Left kidney (tissue), 1 donor: ENCODE measurements at regions not wholly inside any gene's neighbourhood (a gene's known extent, or its start where the extent isn't known, plus 50 kb on each side); places are given as distances from the start of the nearest gene placed in this dataset.
"Not testable (repeated sequence)": the region's sequence is repeated elsewhere in the genome, so short reads cannot be mapped to it uniquely, and the experiment has no call there.

Experiments
- DNase-seq: peaks from one replicate; pipeline ENCODE4 v3.0.0-alpha.2; 2013

DNA sequence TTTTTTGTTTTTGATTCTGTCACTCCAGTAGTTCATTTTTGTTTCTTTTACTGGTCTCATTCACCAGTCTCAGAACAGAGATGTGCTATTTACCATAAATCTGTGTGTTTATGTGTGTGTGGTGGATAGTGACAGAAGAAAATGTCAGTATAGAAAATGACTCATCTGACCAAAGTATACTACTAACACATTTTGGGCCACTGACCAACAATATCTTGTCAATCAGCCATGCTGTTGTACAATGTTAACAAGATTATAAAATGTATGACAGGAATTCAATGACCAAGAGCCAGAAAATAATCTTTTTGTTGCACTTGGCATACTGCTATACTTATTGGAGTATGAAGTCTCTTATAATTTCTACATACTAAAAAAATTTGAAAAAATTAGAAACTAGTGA lies 1081.4 kb upstream of the NRXN1 start:
- DNase-seq = no peak

DNA sequence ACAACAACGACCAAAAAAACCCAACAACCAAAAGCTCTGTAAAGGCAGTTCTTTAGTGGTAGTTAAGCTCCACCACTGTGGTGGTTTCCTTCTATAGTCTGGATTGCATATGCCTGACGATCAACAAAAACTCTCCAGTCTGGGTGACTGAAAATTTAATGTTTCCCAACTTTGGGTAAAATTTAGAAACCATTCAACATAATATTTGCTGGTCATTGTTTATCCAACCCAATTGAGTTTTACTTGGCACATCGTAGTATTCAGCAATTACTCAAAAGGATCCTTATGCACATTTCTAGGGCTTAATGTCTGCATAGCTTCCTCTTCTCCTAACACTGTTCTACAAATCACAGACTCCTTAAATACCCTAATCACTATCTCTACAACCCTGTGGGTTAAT lies 1080.2 kb upstream of the NRXN1 start:
- DNase-seq = no peak

DNA sequence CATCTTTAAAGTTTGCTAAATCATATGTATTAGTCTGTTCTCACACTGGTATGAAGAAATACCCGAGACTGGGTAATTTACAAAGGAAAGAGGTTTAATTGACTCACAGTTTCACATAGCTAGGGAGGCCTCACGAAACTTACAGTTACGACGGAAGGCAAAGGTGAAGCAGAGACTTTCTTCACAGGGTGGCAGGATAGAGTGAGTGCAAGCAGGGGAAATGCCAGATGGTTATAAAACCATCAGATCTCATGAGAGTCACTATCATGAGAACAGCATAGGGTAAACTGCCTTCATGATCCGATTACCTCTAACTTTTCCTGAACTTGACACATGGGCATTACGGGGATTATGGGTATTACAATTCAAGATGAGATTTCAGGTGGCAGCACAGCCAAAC lies 1075.2 kb upstream of the NRXN1 start:
- DNase-seq = no peak

DNA sequence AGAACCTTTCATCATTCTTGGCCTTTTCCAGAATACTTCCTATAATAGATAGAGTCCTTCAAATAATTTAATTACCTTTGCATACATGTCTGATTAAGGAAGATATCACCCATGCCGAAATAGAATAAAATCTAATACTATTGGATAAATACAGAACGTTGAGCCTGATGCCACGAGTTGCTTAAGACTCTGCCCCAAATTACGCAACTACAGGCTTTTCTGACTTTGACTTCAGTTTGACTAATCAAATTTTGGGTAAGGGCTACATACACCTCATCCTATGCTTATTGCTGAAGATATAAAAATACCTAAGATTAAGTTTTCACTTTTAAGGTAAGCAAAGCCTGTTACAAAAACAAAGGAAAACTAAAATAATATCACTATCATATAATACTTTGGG lies 1065.1 kb upstream of the NRXN1 start:
- DNase-seq = no peak

DNA sequence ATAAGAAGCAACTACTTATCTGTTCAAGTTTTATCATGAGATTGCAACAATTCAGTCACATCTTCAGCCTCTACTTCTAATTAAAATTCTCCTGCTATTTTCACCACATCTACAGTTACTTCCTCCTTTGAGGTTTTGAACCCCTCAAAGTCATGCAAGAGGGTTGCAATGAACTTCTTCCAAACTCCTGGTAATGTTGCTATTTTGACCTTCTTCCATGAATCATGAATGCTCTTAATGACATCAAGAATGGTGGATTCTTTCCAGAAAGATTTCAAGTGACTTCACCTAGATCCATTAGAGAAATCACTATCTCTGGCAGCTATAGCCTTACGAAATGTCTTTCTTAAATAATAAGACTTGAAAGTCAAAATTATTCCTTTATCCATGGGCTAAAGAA lies 1052.8 kb upstream of the NRXN1 start:
- no peak for DNase-seq

DNA sequence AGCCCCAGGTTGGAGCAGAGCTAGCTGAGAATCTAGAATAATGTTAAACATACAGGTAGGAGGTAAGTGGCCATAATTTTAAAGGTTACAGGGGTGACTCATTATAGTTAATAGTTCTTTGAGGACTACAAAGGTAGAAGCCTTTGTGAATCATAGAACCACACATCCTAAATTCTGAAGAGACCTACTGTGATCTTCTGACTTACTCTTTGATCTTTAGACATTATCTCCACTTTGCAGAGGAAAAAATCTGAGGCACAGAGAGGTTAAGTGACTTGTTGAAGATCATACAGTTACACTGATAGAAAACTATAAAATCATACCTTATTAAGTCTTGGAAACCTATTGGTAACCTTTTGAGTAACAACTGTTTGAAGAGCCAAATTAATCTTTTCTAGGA lies 1051.3 kb upstream of the NRXN1 start:
- no peak for DNase-seq

DNA sequence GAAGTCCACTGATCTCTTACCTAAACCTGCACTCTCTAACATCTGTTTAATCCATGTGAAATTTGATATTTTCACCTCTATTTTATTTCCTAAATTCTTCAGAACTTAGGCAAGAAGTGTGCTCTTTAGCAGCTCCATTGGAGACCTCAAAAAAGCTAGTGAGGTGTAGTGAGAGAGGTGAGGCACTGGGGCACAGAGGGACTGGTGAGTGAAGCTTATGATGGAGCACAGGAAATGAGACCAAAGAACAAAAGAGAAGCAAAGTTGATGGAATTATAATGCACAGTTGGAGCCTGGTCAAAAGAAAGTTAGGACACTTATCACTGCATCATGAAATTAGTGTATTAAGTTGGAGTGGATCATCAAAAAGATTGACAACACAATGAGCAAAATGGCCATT lies 1050.7 kb upstream of the NRXN1 start:
- no peak for DNase-seq

DNA sequence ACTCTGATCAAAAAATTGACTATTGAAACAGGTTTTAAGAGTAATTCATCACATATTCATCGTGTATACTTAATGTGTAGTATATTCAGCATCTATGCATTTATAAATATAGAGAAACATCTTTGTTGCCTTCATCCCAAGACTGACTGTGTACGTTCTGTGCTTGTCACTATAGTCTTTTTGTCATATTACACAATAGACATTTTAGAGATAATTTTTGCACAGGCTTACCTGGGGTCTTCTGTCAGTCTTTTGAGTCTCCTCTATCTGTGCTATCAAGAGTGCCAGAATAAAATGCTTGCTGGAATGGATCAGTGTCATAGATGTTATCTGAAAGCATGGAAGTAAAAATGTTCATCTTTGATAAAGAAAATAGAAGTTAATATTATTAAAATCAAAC lies 1047.7 kb upstream of the NRXN1 start:
- no peak for DNase-seq

DNA sequence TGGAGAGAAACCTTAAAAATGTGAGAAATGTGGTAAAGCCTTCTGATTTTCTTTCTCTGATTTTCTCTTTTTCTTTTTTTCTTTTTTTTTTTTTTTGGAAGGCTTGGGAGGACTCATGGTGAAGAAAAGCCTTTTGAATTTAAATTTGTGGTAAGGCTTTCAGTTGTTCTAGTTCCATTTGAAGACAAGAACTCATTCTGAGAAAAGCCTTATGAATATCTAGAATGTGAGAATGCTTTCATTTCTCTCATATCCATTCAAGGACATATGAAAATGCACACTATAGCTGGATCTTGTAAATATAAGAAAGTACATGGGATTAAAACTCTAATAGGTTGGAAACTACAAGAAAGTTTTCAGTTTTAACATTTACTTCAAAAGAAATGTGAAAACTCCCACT lies 1045.2 kb upstream of the NRXN1 start:
- DNase-seq = no peak

DNA sequence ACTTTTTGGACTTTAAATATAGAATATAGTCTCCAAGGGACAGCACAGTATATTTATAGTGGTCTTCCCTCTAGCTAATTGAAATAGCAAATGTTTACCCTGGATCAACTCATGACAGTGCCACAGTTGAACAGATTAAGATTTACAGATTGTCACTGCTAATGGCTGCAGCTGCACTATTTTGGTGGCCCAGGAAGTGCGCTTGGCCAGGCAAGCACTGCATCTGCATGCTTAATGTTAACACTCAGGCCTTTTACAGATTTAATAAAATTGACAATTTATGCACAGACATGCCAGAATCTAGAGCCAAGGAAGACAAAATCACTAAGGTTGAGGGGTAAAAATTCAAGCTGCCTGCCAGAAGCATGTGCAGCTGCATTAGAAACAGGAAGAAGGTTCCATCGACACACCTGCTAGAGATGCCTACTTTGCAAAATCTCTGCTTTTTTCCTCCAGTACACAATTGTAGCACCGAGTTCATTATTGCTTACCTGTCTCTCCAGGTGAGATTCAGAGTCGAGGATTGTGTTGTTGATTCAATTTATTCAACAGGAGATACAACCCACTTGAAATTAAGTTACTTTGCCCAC lies 1042.3 kb upstream of the NRXN1 start:
- DNase-seq = no peak

DNA sequence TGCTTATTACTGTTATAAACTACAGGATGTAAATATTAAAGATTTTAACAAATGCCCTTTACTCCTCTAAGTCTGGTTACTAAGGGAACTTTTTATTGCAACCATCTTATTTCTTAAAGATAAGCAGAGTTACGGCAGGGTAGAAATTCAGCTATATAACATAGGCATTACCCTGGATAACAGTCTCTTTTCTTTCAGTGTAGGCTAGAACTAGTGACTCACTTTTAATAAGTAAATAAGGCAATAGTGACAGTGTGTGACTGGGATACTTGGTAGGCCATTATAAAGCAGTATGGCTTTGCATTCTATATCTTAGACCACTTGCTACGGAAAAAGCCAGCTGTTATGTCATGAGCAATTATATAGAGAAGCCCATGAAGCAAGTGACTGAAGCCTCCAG lies 1041.0 kb upstream of the NRXN1 start:
- DNase-seq = no peak

DNA sequence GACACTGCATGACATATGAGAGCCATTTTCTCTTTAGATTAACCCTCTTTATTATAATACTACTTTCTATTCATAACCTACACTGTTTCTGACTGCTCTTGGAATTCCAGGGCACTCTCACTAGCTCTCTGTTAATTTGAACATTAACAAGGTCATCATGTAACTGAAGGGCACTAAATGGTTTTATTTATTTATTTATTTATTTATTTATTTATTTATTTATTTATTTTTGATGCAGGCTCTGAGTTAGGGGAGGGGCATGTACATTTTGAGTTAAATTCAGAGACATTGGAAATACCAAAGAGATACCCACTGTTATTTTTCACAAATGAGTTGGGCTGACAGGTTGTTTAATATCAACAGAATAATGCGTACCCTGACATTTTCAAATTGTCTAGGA lies 1038.7 kb upstream of the NRXN1 start:
- DNase-seq = no peak

DNA sequence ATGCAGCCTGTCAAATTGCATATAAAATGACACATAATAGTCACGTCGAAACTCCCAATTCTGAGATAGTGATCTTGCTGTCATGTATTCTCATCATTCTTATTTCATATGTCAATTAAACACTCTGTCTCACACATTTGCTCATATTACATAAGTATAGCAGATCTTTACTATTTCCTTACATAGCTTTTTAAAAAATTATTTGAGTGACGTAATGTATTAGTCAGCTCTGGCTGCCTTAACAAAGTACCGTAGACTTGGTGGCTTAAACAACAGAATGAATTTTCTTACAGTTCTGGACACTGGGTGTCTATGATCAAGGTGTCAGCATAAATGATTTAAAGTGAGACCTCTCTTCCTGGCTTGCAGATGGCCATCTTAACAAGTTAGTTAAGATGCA lies 1032.3 kb upstream of the NRXN1 start:
- DNase-seq = no peak

DNA sequence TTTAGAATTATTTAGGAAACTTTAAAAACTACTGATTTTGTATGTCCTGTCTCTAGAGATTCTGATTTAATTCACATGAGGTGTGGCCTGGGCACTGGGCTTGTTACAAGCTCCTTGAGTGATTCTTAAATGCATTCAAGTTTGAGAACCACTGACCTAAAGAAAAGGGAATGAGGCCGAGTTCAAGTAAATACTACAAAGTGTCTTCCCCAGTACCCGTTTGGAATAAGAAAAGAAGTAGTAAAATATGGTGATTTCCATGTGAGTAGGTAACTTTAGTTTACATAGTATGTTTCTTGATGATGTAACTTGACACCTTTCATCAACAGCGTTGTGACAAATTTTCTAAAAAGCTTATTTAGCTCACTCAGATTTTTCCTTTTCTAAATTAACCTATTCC lies 1022.9 kb upstream of the NRXN1 start:
- no peak for DNase-seq

DNA sequence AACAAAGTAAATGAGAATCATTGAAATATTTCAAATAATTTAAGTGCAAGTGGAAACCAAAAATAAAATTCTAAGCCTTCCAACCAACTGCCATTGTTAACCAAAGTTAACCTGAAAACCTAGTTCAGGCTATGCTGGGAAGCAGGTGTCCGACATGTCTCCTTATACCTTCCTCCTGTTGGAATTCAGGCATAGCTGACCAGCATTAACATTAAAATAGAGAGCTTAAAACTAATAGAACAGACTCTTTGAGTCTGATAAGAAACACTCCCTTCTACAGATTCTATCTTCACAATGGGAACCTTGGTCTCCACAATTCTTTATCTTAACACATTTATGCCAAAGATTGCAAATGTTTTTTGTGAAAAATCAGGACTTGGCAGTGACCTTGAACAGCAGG lies 1004.9 kb upstream of the NRXN1 start:
- no peak for DNase-seq

DNA sequence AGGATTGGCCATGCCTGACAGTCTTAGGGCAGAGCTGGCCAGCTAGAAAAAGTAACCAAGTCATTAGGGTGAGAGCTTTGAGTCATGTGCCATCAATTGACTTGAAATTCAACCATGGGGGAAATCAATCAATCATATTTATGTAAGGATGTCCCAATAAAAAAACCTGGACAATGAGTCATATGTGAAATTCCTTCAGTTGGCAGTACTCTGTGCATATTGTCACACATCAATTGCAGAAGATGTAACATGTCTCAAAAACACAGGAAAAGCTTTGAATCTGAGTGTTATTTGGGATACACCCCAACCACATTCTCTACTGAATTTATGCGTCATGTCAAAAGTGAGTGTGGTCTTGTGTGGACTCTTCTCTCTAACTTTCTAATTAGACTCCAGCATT lies 1004.1 kb upstream of the NRXN1 start:
- no peak for DNase-seq

DNA sequence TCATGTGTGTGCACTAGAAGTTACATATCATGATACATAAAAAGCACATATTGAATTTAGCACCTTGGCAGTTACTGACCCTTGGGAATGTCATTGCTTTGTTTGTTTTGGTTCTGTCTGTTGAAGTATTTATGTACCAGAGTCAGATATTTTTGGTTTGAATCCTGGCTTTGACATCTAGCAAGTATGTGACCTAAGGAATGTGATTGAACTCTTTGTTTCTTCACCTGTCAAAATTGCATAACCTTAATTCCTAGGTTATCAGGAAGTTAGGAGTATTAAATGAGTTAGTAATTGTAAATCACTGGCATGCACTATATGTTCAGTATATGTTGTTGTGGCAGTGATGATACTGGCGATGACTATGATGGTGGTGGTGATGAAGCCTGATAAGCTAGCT lies 1003.5 kb upstream of the NRXN1 start:
- no peak for DNase-seq

DNA sequence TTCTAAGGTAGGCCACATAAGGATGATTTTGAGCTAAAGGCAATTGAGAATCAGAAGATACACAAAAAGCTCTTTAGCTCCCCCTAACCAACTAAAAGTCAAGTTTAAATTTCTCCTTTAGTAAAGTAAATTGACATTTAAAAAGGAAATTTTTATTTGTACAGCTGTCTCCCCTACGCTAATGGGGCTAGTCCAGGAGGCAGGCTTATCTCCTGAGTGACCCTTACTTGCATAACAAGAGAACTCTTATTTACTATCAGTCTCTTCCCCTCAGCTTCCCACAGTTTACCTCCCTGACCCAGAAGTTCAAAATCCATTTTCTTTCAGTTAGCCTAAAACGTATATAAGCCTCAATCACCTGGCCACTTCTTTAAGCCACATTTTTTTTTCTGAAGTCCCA lies 1002.8 kb upstream of the NRXN1 start:
- DNase-seq = peak; percentile 1

DNA sequence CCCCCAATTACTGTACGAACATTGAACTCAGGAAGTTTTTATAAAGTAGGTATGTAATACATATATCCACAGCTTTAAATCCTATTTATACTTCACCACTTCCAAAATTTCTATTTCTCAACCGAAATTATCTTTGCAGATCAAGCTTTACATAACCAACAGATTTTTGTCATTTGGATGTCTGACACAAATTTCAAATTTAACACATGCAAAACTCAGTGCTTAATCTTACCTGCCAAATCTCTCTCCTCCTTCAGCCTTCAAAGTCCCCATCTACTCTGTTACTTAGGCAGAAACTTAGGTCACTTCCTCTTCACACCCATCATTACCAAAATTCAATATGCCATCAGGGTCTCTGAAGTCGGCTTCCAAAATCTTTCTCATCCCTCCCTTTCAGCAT lies 990.1 kb upstream of the NRXN1 start:
- DNase-seq = no peak

DNA sequence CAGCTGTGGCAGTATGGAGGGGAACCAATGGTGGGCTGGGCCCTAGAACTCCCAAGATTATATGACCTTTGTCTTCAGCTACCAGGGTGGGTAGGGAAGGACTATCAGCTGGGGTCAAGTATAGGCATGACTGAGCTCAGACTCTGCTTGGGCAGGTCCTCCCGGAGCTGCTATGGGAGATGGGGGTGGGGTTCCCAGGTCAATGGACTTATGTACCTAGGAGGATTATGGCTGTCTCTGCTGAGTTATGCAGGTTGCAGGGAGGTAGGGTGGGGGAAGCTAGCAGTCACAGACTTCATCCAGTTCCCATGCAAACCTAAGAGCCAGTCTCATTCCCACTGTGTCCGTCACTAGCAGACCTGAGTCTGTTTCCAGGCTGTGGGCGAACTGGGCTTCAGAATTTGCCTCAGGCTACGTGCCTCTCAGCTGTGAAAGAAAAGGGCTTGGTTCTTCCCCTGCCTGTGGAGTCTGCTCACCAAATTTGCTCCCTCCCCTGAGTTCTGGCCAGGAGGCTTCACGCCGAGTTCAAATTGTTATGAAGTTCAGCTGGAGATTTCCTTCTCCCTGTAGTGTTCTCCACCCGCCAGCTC lies 985.8 kb upstream of the NRXN1 start:
- DNase-seq = no peak

DNA sequence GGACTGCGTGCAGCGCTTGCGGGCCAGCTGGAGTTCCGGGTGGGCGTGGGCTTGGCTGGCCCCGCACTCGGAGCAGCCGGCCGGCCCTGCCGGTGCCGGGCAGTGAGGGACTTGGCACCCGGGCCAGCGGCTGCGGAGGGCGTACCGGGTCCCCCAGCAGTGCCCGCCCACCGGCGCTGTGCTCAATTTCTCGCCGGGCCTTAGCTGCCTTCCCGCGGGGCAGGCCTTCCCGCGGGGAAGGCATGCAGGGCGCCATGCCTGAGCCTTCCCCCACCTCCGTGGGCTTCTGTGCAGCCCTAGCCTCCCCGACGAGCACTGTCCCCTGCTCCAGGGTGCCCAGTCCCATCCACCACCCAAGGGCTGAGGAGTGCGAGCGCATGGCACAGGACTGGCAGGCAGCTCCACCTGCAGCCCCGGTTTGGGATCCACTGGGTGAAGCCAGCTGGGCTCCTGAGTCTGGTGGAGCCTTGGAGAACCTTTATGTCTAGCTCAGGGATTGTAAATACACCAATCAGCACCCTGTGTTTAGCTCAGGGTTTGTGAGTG lies 975.0 kb upstream of the NRXN1 start:
- not testable (repeated sequence) for DNase-seq

DNA sequence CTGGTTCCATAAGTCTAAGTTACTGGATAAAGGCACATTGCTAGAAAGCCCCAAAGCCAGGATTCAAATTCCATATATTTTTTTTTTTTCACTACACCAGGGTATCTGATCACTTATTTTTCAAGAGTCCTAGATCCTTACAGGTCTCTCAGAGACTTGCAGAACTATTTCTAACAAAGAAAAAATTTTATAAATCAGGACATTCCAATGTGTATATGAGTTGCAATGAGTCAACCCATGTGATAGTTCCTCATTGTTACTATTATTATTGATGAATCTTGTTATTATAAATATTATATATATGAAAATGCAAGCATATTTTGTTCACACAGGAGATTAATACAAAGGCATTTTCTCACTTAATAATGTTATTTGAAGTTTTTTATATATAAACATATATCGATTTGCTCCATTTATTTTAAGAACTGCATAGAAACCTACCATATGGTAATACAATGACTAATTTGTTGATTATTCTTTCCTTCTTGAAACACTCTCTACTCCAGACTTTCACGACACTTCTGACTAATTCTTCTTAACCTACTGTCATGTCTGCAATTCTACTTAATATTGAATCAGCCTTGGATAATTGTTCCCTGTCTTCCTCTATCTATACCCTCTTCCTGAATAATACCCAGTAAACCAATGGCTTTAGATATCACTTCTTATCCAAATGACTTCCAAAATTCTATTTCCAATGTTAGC lies 968.4 kb upstream of the NRXN1 start:
- no peak for DNase-seq

DNA sequence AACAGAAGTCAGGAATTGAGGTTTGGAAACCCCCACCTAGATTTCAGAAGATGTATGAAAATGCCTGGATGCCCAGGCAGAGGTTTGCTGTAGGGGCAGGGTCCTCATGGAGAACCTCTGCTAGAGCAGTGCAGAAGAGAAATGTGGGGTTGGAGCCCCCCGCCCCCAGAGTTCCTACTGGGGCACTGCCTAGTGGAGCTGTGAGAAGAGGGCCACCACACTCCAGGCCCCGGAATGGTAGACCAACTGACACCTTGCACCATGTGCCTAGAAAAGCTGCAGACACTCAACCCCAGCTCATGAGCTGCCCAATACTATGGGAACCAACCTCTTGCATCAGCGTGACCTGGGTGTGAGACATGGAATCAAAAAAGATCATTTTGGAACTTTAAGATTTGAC lies 967.0 kb upstream of the NRXN1 start:
- DNase-seq = no peak

DNA sequence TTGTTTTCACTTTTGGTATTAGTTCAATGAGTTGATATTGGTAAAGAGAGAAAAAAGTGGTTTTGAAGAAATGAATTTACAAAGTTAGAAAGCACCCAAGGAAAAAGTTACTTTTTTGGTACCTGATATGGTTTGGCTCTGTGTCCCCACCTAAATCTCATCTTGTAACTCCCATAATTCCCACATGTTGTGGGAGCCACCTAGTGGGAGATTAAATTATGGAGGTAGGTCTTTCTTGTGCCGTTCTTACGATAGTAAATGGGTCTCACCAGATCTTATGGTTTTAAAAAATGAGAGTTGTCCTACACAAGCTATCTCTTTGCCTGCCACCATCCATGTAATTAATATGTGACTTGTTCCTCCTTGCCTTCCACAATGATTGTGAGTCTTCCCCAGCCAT lies 965.6 kb upstream of the NRXN1 start:
- DNase-seq = no peak
